Dedifferentiated amniotic fluid mesenchymal stem cell (primary cell): ENCODE measurements at regions not wholly inside any gene's neighbourhood (a gene's known extent, or its start where the extent isn't known, plus 50 kb on each side); places are given as distances from the start of the nearest gene placed in this dataset.
"Not testable (repeated sequence)": the region's sequence is repeated elsewhere in the genome, so short reads cannot be mapped to it uniquely, and the experiment has no call there.

Source experiments
- DNase-seq: peaks from one replicate; pipeline ENCODE4 v3.0.0-alpha.2; 2016; ENCODE audit errors: extremely low spot score

GRCh38 chr13:86051134-86052103 lies 252.2 kb upstream of the SLITRK6 start:
- DNase-seq: no peak

GRCh38 chr13:86038490-86038889 lies 239.3 kb upstream of the SLITRK6 start:
- no peak for DNase-seq

DNA sequence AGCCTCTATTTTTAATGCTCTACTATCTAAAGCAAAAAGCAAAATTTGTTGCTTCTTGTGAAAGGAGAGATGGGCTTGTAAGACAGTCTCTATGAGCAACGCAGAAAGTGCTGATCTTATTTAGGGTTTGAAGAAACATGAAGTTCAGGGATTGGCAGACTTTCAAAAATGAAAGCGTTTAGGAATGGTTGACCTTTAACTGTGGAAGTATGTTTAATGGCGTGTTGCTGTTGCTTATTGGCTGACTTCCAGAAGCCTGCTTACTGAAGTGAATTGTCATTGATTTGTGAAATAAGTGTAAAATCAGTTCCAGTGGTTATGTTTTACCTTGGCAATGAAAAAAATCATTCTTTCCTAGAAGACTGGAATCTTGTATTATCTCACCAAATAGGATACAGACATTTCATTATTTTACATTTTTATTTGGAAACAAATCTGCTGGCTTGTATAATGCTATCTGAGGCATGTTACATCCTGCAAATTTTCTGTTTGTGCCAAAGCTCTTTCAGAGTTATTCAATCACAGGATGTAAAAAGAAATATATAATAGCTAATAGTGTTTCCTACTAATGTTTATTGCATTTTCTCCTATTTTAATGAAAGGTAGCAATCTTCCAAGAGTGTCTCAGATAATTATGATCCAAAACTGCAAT lies 221.3 kb upstream of the SLITRK6 start:
- DNase-seq: no peak

DNA sequence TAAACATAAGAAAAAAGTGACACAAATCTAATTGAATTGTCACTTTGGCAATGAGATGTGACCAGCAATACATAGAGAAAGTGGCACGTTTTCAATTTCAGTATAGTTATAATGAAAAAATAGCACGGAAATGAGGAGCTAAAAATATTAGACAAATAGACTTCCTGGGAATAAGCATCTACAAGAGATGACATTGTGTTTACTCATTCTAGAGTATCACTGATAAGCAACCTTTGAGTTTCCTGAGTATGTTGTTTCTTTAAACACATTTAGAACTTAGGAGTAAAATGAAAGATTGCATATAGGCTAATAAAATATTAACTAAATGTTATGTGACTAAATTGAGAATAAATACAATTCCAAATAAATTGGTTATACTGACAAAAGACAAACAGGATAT lies 207.1 kb upstream of the SLITRK6 start:
- no peak for DNase-seq

DNA sequence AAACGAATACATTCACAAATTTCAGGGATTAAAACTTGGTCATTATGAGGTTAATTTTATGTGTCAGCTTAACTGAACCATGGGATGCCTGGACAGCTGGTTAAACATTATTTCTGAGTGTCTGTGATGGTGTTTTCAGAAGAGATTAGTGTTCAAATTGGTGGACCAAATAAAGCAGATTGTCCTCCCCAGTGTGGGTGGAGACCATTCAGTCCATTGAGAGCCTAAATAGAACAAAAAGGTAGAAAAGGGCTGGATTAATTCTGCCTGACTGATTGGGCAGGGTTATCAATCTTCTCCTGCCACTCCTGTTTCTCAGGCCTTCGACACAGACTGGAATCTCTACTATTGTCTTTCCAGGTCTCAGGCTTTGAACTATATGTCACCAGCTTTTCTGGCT lies 203.8 kb upstream of the SLITRK6 start:
- no peak for DNase-seq

- no peak for DNase-seq
Measured at GRCh38 chr13:86000546-86000945, 201.3 kb upstream of the SLITRK6 start.

DNA sequence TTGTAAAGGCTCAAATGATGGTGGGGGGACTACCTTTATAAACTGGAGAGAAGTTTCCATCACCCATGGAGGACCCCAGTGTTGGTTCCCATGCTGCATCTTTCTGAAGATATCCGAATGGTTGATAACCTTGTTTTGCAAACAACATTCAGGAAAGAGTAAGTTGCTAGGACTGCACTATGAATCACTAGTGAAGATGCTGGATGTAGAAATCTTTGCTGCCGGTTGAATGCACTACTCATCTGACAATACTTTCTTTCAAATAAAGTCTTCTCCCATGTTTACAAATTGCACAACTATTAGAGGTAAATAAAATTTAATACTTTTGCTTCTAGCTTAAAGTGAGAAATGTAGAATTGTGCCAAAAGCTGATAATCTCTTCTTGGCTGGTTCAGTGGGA lies 198.4 kb upstream of the SLITRK6 start:
- no peak for DNase-seq

DNA sequence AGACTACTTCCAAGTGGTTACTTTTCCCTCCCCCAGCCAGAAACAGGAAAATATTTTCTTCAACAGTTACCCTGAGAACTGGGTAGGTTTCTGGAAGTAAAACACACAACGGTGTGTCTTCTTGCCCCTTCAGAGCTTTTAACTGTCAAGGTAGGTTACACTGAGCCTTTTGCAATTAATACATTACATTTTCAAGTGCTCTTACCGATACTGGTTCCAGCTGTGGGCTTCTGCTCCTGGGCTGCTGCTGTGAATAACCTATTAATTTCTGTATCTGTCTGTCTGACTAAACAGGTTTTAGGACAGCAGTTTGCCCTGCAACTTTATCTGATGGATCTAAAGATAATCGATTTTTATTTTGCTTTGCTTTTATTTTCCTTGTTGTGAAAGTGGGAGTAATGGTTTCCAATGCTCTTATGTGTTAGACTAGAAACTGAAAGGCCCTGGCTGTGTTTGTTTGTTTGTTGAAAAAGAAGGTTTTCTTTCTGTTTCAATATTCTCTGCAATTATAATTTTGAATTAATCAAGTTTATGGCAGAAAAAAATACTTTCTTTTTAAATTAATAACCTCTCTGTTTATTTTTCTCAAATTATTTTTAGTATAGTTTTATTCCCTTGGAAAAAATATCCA lies 196.7 kb upstream of the SLITRK6 start:
- no peak for DNase-seq

- no peak for DNase-seq
Measured at GRCh38 chr13:85993567-85993966, 194.3 kb upstream of the SLITRK6 start.

DNA sequence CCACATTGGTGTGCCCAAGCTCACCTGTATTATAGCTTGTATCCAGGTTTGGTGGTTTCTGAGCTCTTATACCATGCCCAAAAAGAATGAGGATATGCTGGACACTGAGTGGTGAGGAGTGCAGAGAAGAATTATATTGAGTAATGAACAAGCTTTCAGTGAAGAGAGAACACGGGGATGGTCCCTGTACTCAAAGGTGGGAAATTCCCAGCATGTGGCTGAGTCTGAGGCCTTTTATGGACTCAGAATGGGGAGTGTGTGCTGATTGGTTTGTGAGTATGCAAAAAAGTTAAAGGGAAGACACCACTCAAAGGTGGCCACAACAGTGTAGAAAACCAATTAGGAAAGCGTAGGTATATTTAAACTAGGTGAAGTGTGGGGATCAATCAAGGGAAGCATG lies 191.2 kb upstream of the SLITRK6 start:
- DNase-seq: no peak

DNA sequence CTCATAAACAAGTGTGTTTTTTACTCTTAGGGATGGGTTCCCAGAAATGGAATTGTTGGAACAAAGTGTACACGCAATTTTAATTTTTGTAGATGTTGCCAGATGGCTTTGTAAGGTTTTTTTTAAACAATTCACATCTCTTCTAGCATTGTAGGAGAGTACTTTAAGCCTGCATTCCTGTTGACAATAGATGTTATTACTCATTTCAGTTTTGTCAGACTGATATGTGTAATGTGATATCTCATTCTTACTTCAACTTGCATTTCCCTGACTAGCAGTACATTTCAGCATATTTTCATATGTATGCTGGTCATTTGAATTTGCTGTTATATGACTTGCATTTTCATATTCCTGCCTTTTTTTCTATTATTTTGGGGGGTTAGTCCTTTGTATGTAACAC lies 186.6 kb upstream of the SLITRK6 start:
- DNase-seq: no peak

GRCh38 chr13:85982102-85982501 lies 182.9 kb upstream of the SLITRK6 start:
- no peak for DNase-seq

DNA sequence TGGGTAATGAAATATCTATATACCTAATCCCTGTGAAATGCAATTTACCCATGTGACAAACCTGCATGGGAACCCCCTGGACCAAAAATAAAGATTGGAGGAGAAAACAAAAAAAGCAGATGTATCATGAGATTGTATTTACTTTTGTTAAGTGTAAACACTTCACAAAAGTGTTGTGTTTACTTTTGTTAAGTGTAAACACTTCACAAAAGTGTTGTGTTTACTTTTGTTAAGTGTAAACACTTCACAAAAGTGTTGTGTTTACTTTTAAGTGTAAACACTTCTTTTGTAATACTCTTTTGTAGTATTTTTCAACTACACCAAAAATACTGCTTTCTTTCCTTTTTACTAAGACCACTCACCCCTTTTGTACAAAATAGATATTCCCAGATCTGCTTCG lies 181.2 kb upstream of the SLITRK6 start:
- DNase-seq: not testable (repeated sequence)

DNA sequence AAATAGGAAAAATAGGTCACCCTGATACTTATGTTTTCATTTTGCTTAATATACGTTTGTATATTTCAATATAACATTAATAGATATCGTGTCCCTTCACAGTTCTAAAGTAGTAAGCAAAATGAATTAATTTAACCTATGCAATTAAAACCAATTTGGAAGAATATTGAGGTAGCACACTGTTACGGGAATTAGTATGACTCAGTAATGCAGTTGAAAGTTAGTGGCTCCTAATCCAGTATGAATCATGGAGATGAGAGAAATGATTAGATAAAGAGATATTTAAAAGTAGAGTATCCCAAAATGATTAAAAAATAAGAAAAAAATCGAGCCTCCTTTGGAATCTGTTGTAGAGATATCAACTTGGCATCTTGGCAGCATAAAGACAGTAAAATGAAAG lies 177.0 kb upstream of the SLITRK6 start:
- DNase-seq: no peak

GRCh38 chr13:85974608-85975366 lies 175.6 kb upstream of the SLITRK6 start:
- DNase-seq: no peak

DNA sequence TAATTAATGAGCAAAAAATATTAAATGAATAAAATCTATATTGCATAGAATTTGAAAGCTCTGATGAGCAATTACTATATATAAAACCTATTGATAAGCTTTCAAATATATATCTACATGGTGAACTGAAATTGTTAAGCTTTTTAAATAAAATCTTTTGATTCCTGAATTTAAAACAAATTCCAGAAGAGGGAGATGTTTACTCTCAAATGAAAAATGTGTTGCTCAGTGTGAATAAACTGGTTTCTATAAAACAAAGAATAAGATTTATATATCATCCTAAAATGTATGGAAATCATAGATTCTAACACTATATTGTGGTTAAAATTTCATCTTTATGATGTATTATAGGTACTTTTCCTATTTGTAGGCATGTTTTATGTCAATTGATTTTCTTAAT lies 171.5 kb upstream of the SLITRK6 start:
- DNase-seq: no peak

- no peak for DNase-seq
Measured at GRCh38 chr13:85969331-85969730, 170.1 kb upstream of the SLITRK6 start.

DNA sequence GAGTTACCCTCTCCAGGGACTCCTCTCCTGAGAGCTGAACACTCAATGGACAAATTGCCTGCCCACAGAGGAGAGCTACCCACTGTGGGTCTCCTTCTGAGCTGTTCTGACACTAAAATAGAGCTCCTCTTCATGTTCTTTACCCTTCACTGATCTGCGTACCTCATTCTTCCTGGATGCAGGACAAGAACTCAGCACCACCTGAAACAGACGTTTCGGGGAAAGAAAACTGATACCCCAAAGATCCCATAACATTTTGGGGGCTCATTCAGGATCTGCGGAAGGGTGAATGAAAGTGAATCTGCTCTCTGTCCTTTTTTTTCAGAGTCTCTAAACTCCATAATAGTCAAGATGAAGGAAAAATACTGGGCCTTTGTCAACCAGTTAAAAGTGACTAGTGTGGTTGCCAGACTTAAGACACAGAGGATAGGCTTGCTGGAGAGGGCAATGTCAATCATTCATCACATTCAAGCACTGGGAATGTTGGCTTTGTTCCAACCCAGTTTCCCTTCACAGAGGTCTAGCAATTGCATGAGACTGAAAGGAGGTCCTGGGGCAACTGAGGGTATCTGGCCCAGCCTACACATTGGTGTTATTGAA lies 136.7 kb upstream of the SLITRK6 start:
- no peak for DNase-seq

DNA sequence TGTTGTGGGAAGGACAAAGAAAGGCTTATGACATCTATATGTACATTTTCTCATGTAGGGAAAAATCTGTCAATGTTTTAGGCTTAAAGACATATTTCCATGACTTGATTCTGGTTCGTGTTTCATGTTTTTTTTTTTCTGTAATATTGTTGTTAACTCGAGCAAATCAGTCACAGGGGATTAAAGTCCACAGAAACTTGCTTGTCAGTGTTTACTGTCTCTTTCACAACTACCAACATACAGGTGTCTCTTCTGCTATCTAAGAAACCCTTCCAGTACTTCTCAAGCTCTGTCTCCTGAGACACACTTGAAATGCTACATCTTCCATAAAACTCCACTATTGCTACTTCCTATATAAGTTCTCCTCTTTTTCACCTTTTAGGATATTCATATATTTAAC lies 130.9 kb upstream of the SLITRK6 start:
- no peak for DNase-seq

- DNase-seq: no peak
Measured at GRCh38 chr13:85910962-85911361, 111.7 kb upstream of the SLITRK6 start.

DNA sequence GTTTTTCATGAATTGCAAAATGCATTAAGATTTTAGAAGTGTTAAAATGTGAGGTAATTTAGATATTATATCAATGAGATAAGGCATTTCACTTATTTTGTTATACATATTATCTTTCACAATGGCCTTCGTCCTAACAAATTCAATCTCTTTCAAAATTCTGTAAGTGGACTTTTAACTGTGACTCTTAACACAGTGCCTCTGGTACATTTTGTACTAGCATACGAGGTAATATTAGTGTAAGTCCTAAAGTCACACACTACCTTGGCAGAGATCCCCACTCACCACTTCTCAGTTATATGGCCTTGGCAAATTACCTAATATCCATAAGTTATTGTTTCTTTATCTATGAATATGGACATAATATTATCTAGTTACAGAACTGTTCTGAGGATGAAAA lies 101.3 kb upstream of the SLITRK6 start:
- no peak for DNase-seq
